HL-60 (cell line): ENCODE measurements at regions not wholly inside any gene's neighbourhood (a gene's known extent, or its start where the extent isn't known, plus 50 kb on each side); places are given as distances from the start of the nearest gene placed in this dataset.

Source experiments
- DNase-seq, 2 experiments: peaks; one replicate each; pipeline ENCODE4 v3.0.0-alpha.2; 2010 to 2020; ENCODE audit warnings: low read depth in 1 of 2, low spot score in 1 of 2
- H3K27ac ChIP-seq: fragments of 250-450 bp; sonication (Bioruptor Pico); replicated peaks from 2 replicates; pipeline ENCODE4 v1.5.1; 2020; ENCODE audit warnings: mild to moderate bottlenecking, moderate library complexity
- H3K27me3 ChIP-seq: fragments of 250-450 bp; sonication (Bioruptor Pico); 2 replicates; pipeline ENCODE4 v1.5.1; 2021; ENCODE audit warnings: mild to moderate bottlenecking, moderate library complexity; ENCODE audit not compliant: insufficient read depth, poor library complexity, severe bottlenecking
- H3K4me3 ChIP-seq: replicated peaks from 2 replicates; pipeline ENCODE4 v1.5.1; 2011; ENCODE audit warnings: mild to moderate bottlenecking, control low read depth, low read length; ENCODE audit not compliant: insufficient read depth
- CTCF ChIP-seq: IDR thresholded peaks from one replicate; pipeline ENCODE4 v1.5.1; 2011; ENCODE audit warnings: low read length, control low read depth, inconsistent platforms; ENCODE audit not compliant: insufficient read depth
- GABPA ChIP-seq: IDR thresholded peaks from 2 replicates; pipeline ENCODE4 v1.6.1; 2012; ENCODE audit warnings: low read depth
- POLR2AphosphoS5 ChIP-seq: IDR thresholded peaks from 2 replicates; pipeline ENCODE4 v1.6.1; 2012; ENCODE audit warnings: low read depth
- REST ChIP-seq: IDR thresholded peaks from 2 replicates; pipeline ENCODE4 v1.6.1; 2012; ENCODE audit warnings: low read depth; ENCODE audit not compliant: insufficient replicate concordance
- SPI1 ChIP-seq: IDR thresholded peaks from 2 replicates; pipeline ENCODE4 v1.6.1; 2012; ENCODE audit warnings: low read depth, mild to moderate bottlenecking, borderline replicate concordance

GRCh38 chr18:70463085-70463484 lies 174.2 kb downstream of the SOCS6 start:
- no peak for DNase-seq
- no peaks in the 10 kb centered on the region for H3K27me3 ChIP-seq
- TF ChIP-seq CTCF (no peak), REST (no peak), GABPA (no peak), POLR2AphosphoS5 (no peak), SPI1 (no peak)
- no peak overlapping the region for H3K4me3 ChIP-seq
- no peak overlapping the region for H3K27ac ChIP-seq

GRCh38 chr18:70462078-70462439 lies 173.2 kb downstream of the SOCS6 start:
- DNase-seq: no peak
- no peaks in the 10 kb centered on the region for H3K27me3 ChIP-seq
- no peak overlapping the region for H3K27ac ChIP-seq
- TF ChIP-seq CTCF (no peak), GABPA (no peak), SPI1 (no peak), POLR2AphosphoS5 (no peak), REST (no peak)
- no peak overlapping the region for H3K4me3 ChIP-seq

- H3K27me3 ChIP-seq: no peaks in the 10 kb centered on the region
These were observed 172.7 kb downstream of the SOCS6 start for GRCh38 chr18:70461323-70462077.

More at GRCh38 chr18:70461323-70462077, 172.7 kb downstream of the SOCS6 start:
- no peak for DNase-seq
- Histone ChIP-seq H3K4me3 (no peak overlapping the region), H3K27ac (no peak overlapping the region)
- no peak for TF ChIP-seq CTCF
- no peak for TF ChIP-seq SPI1
- TF ChIP-seq GABPA: no peak
- no peak for TF ChIP-seq REST
- no peak for TF ChIP-seq POLR2AphosphoS5
